ENCODE measurements at regions not wholly inside any gene's neighbourhood (a gene's known extent, or its start where the extent isn't known, plus 50 kb on each side); places are given as distances from the start of the nearest gene placed in this dataset.

DNA sequence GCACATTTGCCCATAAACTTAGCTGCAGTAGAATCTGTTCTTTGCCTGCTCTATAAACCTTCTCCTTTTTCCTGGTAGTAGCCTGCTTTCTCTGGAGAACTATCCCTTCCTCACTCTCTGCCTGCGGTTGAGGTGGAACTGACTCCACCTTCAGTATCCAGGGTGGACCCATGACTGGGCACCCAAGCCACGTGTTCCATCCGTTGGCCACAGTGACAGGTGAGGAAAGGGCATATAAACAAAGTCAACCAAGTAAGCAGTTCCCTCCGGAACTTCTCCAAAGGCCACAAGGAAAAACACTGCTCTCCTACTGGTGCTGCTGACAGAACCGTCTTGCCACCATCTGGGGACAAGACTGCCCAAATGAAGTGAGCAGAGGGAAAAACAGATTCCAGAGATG is 218.8 kb downstream of the TFAP2A start:
- H3K79me1 ChIP-seq (ENCODE audit: low read depth in 1 of 2, low read length in 2 of 2): no peaks in the 10 kb centered on the region
- DNase-seq (no peak), ATAC-seq (ENCODE audit: low read depth) (no peak)
- no peak overlapping the region for H4K91ac ChIP-seq (ENCODE audit: insufficient read depth, low read depth, low read length)
- H2AK5ac ChIP-seq (ENCODE audit: low read depth, low read length): no peak overlapping the region
- no peak overlapping the region for H2BK15ac ChIP-seq (ENCODE audit: low read depth, low read length)
- no peak overlapping the region for H2AK9ac ChIP-seq (replicated peaks; ENCODE audit: low read depth, low read length, poor library complexity)
- no peaks in the 10 kb centered on the region for H4K20me1 ChIP-seq (ENCODE audit: insufficient read depth, low read length)
- H2AFZ ChIP-seq (replicated peaks; ENCODE audit: low read length, poor library complexity): no peak overlapping the region
- no peak overlapping the region for H2BK120ac ChIP-seq (ENCODE audit: low read depth, low read length)
- no peaks in the 10 kb centered on the region for H3K9me1 ChIP-seq (ENCODE audit: insufficient read depth, low read length)
- H3K36me3 ChIP-seq (ENCODE audit: control insufficient read depth, insufficient read depth, low read length): no peaks in the 10 kb centered on the region
- in situ Hi-C loops (cut with MboI; ENCODE audit: low sequenced_read_pairs) (no loop called here), intact Hi-C loops (cut with micrococcal nuclease) (no loop called here), dilution Hi-C loops (cut with HindIII; ENCODE audit: low sequenced_read_pairs, unreplicated experiment) (no loop called here)
- no peak overlapping the region for H3K4me3 ChIP-seq (ENCODE audit: insufficient read depth, low read depth, low read length)
- no TSS peak for BruUV-seq (replicated peaks)
- no peak overlapping the region for H3K23ac ChIP-seq (ENCODE audit: low read depth, low read length)
- no peak overlapping the region for H3K18ac ChIP-seq (ENCODE audit: low read depth, low read length)
- H3K9me3 ChIP-seq (ENCODE audit: control insufficient read depth, insufficient read depth, low read length): peaks cover 12% of the 10 kb centered on the region
- H3K27me3 ChIP-seq (ENCODE audit: control insufficient read depth, insufficient read depth, low read length): no peaks in the 10 kb centered on the region
- H3K27ac ChIP-seq (ENCODE audit: insufficient read depth, low read length): no peak overlapping the region
- H3K4me1 ChIP-seq (ENCODE audit: control insufficient read depth, insufficient read depth, low read length): no peaks in the 10 kb centered on the region
- no peak overlapping the region for H2BK5ac ChIP-seq (ENCODE audit: low read depth, low read length, poor library complexity, severe bottlenecking)
- H4K5ac ChIP-seq (ENCODE audit: low read depth, low read length): no peak overlapping the region
- POLR2A ChIA-PET (ENCODE audit: unreplicated experiment): no interaction called here
- CTCF ChIA-PET: no interaction called here
- no peak overlapping the region for H3K9ac ChIP-seq (ENCODE audit: low read depth, low read length)
- no peak overlapping the region for H3K4ac ChIP-seq (ENCODE audit: low read depth, low read length)
- WGBS, 2 experiments (ENCODE audit: extremely low coverage in 2 of 2, insufficient read length in 1 of 2): no CpG with 5 or more reads among the region's 5 CpGs
- TF ChIP-seq CEBPB (IDR thresholded peaks at IDR 0.05; ENCODE audit: low read depth, low read length) (no peak), CHD1 (IDR thresholded peaks at IDR 0.05; ENCODE audit: low read depth, low read length) (no peak), FOS (IDR thresholded peaks at IDR 0.05; ENCODE audit: low read depth, low read length) (no peak), MAFK (IDR thresholded peaks at IDR 0.05; ENCODE audit: low read depth, low read length) (no peak), MAZ (IDR thresholded peaks at IDR 0.05; ENCODE audit: borderline replicate concordance, low read depth, low read length) (no peak)
- no peak overlapping the region for H4K8ac ChIP-seq (ENCODE audit: low read depth in 2 of 2, low read length in 2 of 2)
- no peak overlapping the region for H3K56ac ChIP-seq (ENCODE audit: extremely low read depth, insufficient read depth, low read length)
- H2BK20ac ChIP-seq (ENCODE audit: low read depth, low read length): no peak overlapping the region
- H3K14ac ChIP-seq (replicated peaks; ENCODE audit: low read depth, low read length): no peak overlapping the region
- H3K4me2 ChIP-seq (ENCODE audit: low read depth, low read length): no peak overlapping the region
